ENCODE measurements at regions not wholly inside any gene's neighbourhood (a gene's known extent, or its start where the extent isn't known, plus 50 kb on each side); places are given as distances from the start of the nearest gene placed in this dataset.

DNA sequence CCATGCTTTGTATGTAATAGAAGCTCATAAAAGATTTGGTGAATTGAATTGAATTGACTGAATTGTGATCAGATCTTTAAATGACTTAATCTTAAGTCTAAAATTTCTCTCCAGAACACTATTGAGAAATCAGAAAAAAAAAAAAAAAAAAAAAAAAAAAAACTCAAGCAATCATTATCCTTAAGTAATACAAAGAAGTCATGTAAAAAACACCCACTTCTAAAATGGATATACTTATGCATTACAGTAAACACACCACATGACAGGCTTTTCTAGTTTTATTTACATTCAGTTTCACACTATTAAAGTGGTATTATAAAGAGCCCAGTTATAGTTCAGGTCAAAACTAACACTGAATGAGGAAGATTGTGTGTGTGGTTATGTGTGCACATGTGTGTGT is 84.9 kb upstream of the GLS start:
- TF ChIP-seq RAD21 (conservative IDR thresholded peaks at IDR 0.05) (no peak), EZH2 (IDR thresholded peaks at IDR 0.05; ENCODE audit: borderline replicate concordance, insufficient read depth, low read length, poor library complexity, severe bottlenecking) (no peak)
- TF ChIP-seq, protein P1, sequence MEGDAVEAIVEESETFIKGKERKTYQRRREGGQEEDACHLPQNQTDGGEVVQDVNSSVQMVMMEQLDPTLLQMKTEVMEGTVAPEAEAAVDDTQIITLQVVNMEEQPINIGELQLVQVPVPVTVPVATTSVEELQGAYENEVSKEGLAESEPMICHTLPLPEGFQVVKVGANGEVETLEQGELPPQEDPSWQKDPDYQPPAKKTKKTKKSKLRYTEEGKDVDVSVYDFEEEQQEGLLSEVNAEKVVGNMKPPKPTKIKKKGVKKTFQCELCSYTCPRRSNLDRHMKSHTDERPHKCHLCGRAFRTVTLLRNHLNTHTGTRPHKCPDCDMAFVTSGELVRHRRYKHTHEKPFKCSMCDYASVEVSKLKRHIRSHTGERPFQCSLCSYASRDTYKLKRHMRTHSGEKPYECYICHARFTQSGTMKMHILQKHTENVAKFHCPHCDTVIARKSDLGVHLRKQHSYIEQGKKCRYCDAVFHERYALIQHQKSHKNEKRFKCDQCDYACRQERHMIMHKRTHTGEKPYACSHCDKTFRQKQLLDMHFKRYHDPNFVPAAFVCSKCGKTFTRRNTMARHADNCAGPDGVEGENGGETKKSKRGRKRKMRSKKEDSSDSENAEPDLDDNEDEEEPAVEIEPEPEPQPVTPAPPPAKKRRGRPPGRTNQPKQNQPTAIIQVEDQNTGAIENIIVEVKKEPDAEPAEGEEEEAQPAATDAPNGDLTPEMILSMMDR (IDR thresholded peaks at IDR 0.05; ENCODE audit: poor library complexity, severe bottlenecking) = no peak

Measured in neural cell (in vitro differentiated cells).